Ovary (tissue), 3 donors: ENCODE measurements at regions not wholly inside any gene's neighbourhood (a gene's known extent, or its start where the extent isn't known, plus 50 kb on each side); places are given as distances from the start of the nearest gene placed in this dataset.

ENCODE experiments used
- EP300 ChIP-seq: sonication (generic); formaldehyde crosslinking; IDR thresholded peaks from one replicate; pipeline ENCODE4 v1.6.1; 2017; ENCODE audit warnings: antibody characterized with exemption
- POLR2A ChIP-seq: fragments of 450-650 bp; IDR thresholded peaks from one replicate; pipeline ENCODE4 v1.6.1; 2017; ENCODE audit warnings: antibody characterized with exemption, mild to moderate bottlenecking, moderate library complexity
- TF ChIP-seq, protein P1 (sequence below), 3 donors: fragments of 450-650 bp in 2 of 3; fragments of 200-600 bp in 1 of 3; IDR thresholded peaks; one replicate each; pipeline versions ENCODE4 v1.5.1 to v1.8.0; 2016 to 2022; ENCODE audit warnings: antibody characterized with exemption in 3 of 3, mild to moderate bottlenecking in 1 of 3
- donor health status: DM: no; HTN: no; CAD: no.

DNA sequence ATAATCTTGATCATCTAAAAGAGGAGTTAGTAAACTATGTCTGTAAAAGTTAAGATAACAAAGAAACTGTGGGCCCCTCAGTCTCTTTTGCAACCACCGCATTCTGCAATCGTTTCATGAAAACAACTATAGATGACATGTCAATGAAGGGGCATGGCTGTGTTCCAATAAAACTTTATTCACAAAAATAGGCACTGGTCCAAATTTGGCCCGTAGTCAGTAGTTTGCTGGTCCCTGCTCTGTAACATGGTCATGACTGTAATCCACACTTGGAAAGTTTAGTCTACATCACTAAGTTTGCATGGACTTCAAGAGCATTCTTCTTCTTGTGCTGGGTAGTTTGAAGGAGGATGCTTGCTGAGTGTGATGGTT is 299.3 kb upstream of the PSMD7 start:
- TF ChIP-seq, protein P1, sequence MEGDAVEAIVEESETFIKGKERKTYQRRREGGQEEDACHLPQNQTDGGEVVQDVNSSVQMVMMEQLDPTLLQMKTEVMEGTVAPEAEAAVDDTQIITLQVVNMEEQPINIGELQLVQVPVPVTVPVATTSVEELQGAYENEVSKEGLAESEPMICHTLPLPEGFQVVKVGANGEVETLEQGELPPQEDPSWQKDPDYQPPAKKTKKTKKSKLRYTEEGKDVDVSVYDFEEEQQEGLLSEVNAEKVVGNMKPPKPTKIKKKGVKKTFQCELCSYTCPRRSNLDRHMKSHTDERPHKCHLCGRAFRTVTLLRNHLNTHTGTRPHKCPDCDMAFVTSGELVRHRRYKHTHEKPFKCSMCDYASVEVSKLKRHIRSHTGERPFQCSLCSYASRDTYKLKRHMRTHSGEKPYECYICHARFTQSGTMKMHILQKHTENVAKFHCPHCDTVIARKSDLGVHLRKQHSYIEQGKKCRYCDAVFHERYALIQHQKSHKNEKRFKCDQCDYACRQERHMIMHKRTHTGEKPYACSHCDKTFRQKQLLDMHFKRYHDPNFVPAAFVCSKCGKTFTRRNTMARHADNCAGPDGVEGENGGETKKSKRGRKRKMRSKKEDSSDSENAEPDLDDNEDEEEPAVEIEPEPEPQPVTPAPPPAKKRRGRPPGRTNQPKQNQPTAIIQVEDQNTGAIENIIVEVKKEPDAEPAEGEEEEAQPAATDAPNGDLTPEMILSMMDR (IDR thresholded peaks at IDR 0.05) = no peak
- TF ChIP-seq POLR2A = no peak
- no peak for TF ChIP-seq EP300
